Caco-2 (cell line): ENCODE measurements at regions not wholly inside any gene's neighbourhood (a gene's known extent, or its start where the extent isn't known, plus 50 kb on each side); places are given as distances from the start of the nearest gene placed in this dataset.

Experiments
- BruUV-seq: library from RNA; stranded (reverse); fragments of 400-500 nt; replicated peaks from 2 replicates; lab custom pipeline; 2021; lab: Mats Ljungman, UMichigan
- CTCF ChIA-PET: fragments of 300-600 bp; sonication (Branson Sonifier 250); formaldehyde crosslinking; loops from one replicate; lab custom pipeline; 2022; ENCODE audit warnings: antibody characterized with exemption; lab: Charles Lee
- POLR2A ChIA-PET: fragments of 300-600 bp; sonication (Branson Sonifier 250); formaldehyde crosslinking; loops from one replicate; lab custom pipeline; 2022; ENCODE audit warnings: antibody characterized with exemption; lab: Charles Lee
- DNase-seq, 2 experiments: peaks; one replicate each; pipeline versions ENCODE4 v3.0.0 to v3.0.0-alpha.2; 2020 to 2022
- H3K27me3 ChIP-seq: replicated peaks from 2 replicates; pipeline ENCODE4 v1.6.0; 2011; ENCODE audit warnings: low read length; ENCODE audit not compliant: control insufficient read depth, insufficient read depth
- H3K36me3 ChIP-seq: 2 replicates; pipeline ENCODE4 v1.5.1; 2011; ENCODE audit warnings: low read length; ENCODE audit not compliant: control insufficient read depth, insufficient read depth
- H3K4me1 ChIP-seq: fragments of 250-450 bp; sonication (Bioruptor Pico); 2 replicates; pipeline ENCODE4 v1.5.1; 2020; ENCODE audit warnings: mild to moderate bottlenecking
- H3K4me3 ChIP-seq: 2 replicates; pipeline ENCODE4 v1.5.1; 2011; ENCODE audit warnings: low read depth, mild to moderate bottlenecking, control low read depth, low read length
- H3K9me3 ChIP-seq: fragments of 250-450 bp; sonication (Bioruptor Pico); 2 replicates; pipeline ENCODE4 v1.5.1; 2020; ENCODE audit warnings: mild to moderate bottlenecking, moderate library complexity
- H3K27ac Mint-ChIP-seq: one replicate; pipeline ENCODE4 v1.8.0; 2022; ENCODE audit warnings: mixed read lengths; ENCODE audit not compliant: unreplicated experiment
- H3K27me3 Mint-ChIP-seq: one replicate; pipeline ENCODE4 v1.8.0; 2022; ENCODE audit warnings: mixed read lengths; ENCODE audit not compliant: insufficient read depth, unreplicated experiment
- H3K36me3 Mint-ChIP-seq: one replicate; pipeline ENCODE4 v1.8.0; 2022; ENCODE audit warnings: mild to moderate bottlenecking, mixed read lengths; ENCODE audit not compliant: insufficient read depth, unreplicated experiment
- H3K4me1 Mint-ChIP-seq: one replicate; pipeline ENCODE4 v1.8.0; 2022; ENCODE audit warnings: low read depth, mixed read lengths; ENCODE audit not compliant: unreplicated experiment
- H3K4me3 Mint-ChIP-seq: one replicate; pipeline ENCODE4 v1.8.0; 2022; ENCODE audit warnings: mild to moderate bottlenecking, moderate library complexity, mixed read lengths; ENCODE audit not compliant: unreplicated experiment
- H3K9me3 Mint-ChIP-seq: one replicate; pipeline ENCODE4 v1.8.0; 2022; ENCODE audit warnings: mixed read lengths; ENCODE audit not compliant: unreplicated experiment
- intact Hi-C: fragments of 100-400 bp; cut with micrococcal nuclease; formaldehyde crosslinking; loops from one replicate; pipeline ENCODE4 v1.10.0; 2022; ENCODE audit not compliant: unreplicated experiment
- TF ChIP-seq, protein P1 (sequence below), 2 experiments: fragments of 200-600 bp in 1 of 2; IDR thresholded peaks; 1 replicate in 1 of 2; 2 replicates in 1 of 2; pipeline versions ENCODE4 v1.5.1 to v1.8.0; 2011 to 2022; ENCODE audit warnings: antibody characterized with exemption in 1 of 2, control low read depth in 1 of 2, inconsistent platforms in 1 of 2, low read depth in 1 of 2, low read length in 1 of 2, mild to moderate bottlenecking in 1 of 2, moderate library complexity in 1 of 2; ENCODE audit not compliant: insufficient read depth in 1 of 2, severe bottlenecking in 1 of 2, unreplicated experiment in 1 of 2

DNA sequence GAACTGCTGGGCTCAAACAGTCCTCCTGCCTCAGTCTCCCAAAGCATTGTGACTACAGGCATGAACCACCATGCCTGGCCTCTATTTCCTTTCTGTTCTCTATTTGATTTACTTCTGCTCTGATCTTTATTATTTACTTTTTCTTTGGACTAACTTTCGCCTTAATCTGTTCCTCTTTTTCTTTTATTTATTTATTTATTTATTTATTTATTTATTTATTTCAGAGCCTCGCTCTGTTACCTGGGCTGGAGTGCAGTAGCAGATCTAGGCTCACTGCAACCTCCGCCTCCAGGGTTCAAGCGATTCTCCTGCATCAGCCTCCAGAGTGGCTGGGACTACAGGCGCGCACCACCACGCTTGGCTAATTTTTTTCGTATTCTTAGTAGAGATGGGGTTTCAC is 1158.3 kb upstream of the GOT2 start:
- ChIA-PET POLR2A (no interaction called here), CTCF (no interaction called here)
- Histone ChIP-seq H3K4me3 (no peak overlapping the region), H3K27me3 (no peaks in the 10 kb centered on the region), H3K9me3 (no peaks in the 10 kb centered on the region), H3K36me3 (no peaks in the 10 kb centered on the region), H3K4me1 (no peaks in the 10 kb centered on the region)
- H3K27me3 Mint-ChIP-seq: peaks cover 2% of the 10 kb centered on the region
- intact Hi-C loops: no loop called here
- H3K9me3 Mint-ChIP-seq: peaks cover 43% of the 10 kb centered on the region
- TF ChIP-seq, protein P1, sequence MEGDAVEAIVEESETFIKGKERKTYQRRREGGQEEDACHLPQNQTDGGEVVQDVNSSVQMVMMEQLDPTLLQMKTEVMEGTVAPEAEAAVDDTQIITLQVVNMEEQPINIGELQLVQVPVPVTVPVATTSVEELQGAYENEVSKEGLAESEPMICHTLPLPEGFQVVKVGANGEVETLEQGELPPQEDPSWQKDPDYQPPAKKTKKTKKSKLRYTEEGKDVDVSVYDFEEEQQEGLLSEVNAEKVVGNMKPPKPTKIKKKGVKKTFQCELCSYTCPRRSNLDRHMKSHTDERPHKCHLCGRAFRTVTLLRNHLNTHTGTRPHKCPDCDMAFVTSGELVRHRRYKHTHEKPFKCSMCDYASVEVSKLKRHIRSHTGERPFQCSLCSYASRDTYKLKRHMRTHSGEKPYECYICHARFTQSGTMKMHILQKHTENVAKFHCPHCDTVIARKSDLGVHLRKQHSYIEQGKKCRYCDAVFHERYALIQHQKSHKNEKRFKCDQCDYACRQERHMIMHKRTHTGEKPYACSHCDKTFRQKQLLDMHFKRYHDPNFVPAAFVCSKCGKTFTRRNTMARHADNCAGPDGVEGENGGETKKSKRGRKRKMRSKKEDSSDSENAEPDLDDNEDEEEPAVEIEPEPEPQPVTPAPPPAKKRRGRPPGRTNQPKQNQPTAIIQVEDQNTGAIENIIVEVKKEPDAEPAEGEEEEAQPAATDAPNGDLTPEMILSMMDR (IDR thresholded peaks at IDR 0.05; ENCODE audit: insufficient read depth in 1 of 2, low read depth in 1 of 2, low read length in 1 of 2, severe bottlenecking in 1 of 2, unreplicated experiment in 1 of 2): no peak
- no TSS peak for BruUV-seq
- DNase-seq: no peak
- no peaks in the 10 kb centered on the region for H3K36me3 Mint-ChIP-seq
- H3K4me1 Mint-ChIP-seq: no peaks in the 10 kb centered on the region
- no peak overlapping the region for H3K4me3 Mint-ChIP-seq
- H3K27ac Mint-ChIP-seq: no peak overlapping the region

DNA sequence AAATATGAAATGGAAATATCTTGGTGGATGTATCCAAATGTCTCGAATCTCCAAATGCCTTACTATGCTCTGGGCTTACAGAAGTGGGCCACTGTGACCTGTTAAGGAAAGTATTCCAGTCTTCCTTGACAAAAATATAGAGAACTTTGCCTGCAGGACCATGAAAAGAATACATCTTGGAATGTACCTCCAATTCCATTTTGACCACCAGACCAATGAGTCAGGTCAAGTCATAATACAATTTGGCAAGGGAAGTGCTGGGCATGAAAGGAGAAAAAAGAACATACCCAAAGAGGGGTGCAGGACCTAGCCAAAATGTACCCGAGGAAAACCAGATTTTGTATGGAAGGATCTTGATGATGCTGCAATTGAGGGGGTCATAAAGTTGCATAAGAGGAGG is 1153.7 kb upstream of the GOT2 start:
- TF ChIP-seq, protein P1 (IDR thresholded peaks at IDR 0.05; ENCODE audit: insufficient read depth in 1 of 2, low read depth in 1 of 2, low read length in 1 of 2, severe bottlenecking in 1 of 2, unreplicated experiment in 1 of 2): no peak
- intact Hi-C loops: no loop called here
- no peaks in the 10 kb centered on the region for H3K27me3 Mint-ChIP-seq

GRCh38 chr16:59886021-59886420 is 1151.9 kb upstream of the GOT2 start:
- peaks cover 13% of the 10 kb centered on the region for H3K9me3 Mint-ChIP-seq
- ChIA-PET CTCF (no interaction called here), POLR2A (no interaction called here)
- H3K27me3 Mint-ChIP-seq: no peaks in the 10 kb centered on the region
- no peaks in the 10 kb centered on the region for H3K27me3 ChIP-seq
- no peaks in the 10 kb centered on the region for H3K36me3 ChIP-seq
- H3K4me1 ChIP-seq: no peaks in the 10 kb centered on the region
- no peak overlapping the region for H3K4me3 Mint-ChIP-seq
- intact Hi-C loops: no loop called here
- BruUV-seq: no TSS peak
- no peak overlapping the region for H3K4me3 ChIP-seq
- no peaks in the 10 kb centered on the region for H3K36me3 Mint-ChIP-seq
- no peaks in the 10 kb centered on the region for H3K4me1 Mint-ChIP-seq
- TF ChIP-seq, protein P1 (IDR thresholded peaks at IDR 0.05; ENCODE audit: insufficient read depth in 1 of 2, low read depth in 1 of 2, low read length in 1 of 2, severe bottlenecking in 1 of 2, unreplicated experiment in 1 of 2): no peak
- no peak overlapping the region for H3K27ac Mint-ChIP-seq
- H3K9me3 ChIP-seq: no peaks in the 10 kb centered on the region
- DNase-seq: no peak

More for the DNA sequence above, 1153.7 kb upstream of the GOT2 start:
- POLR2A ChIA-PET: no interaction called here
- DNase-seq: no peak
- Mint-ChIP-seq H3K36me3 (no peaks in the 10 kb centered on the region), H3K27ac (no peak overlapping the region), H3K9me3 (peaks cover 25% of the 10 kb centered on the region), H3K4me3 (no peak overlapping the region), H3K4me1 (no peaks in the 10 kb centered on the region)
- H3K27me3 ChIP-seq: no peaks in the 10 kb centered on the region
- CTCF ChIA-PET: no interaction called here
- no peak overlapping the region for H3K4me3 ChIP-seq
- no peaks in the 10 kb centered on the region for H3K4me1 ChIP-seq
- H3K9me3 ChIP-seq: no peaks in the 10 kb centered on the region
- BruUV-seq: no TSS peak
- H3K36me3 ChIP-seq: no peaks in the 10 kb centered on the region
